Caco-2 (cell line): ENCODE measurements at regions not wholly inside any gene's neighbourhood (a gene's known extent, or its start where the extent isn't known, plus 50 kb on each side); places are given as distances from the start of the nearest gene placed in this dataset.

Experiments used
- BruUV-seq: library from RNA; stranded (reverse); fragments of 400-500 nt; replicated peaks from 2 replicates; lab custom pipeline; 2021; lab: Mats Ljungman, UMichigan
- CTCF ChIA-PET: fragments of 300-600 bp; sonication (Branson Sonifier 250); formaldehyde crosslinking; loops from one replicate; lab custom pipeline; 2022; ENCODE audit warnings: antibody characterized with exemption; lab: Charles Lee
- POLR2A ChIA-PET: fragments of 300-600 bp; sonication (Branson Sonifier 250); formaldehyde crosslinking; loops from one replicate; lab custom pipeline; 2022; ENCODE audit warnings: antibody characterized with exemption; lab: Charles Lee
- DNase-seq, 2 experiments: peaks; one replicate each; pipeline versions ENCODE4 v3.0.0 to v3.0.0-alpha.2; 2020 to 2022
- H3K27me3 ChIP-seq: replicated peaks from 2 replicates; pipeline ENCODE4 v1.6.0; 2011; ENCODE audit warnings: low read length; ENCODE audit not compliant: control insufficient read depth, insufficient read depth
- H3K36me3 ChIP-seq: 2 replicates; pipeline ENCODE4 v1.5.1; 2011; ENCODE audit warnings: low read length; ENCODE audit not compliant: control insufficient read depth, insufficient read depth
- H3K4me1 ChIP-seq: fragments of 250-450 bp; sonication (Bioruptor Pico); 2 replicates; pipeline ENCODE4 v1.5.1; 2020; ENCODE audit warnings: mild to moderate bottlenecking
- H3K4me3 ChIP-seq: 2 replicates; pipeline ENCODE4 v1.5.1; 2011; ENCODE audit warnings: low read depth, mild to moderate bottlenecking, control low read depth, low read length
- H3K9me3 ChIP-seq: fragments of 250-450 bp; sonication (Bioruptor Pico); 2 replicates; pipeline ENCODE4 v1.5.1; 2020; ENCODE audit warnings: mild to moderate bottlenecking, moderate library complexity
- H3K27ac Mint-ChIP-seq: one replicate; pipeline ENCODE4 v1.8.0; 2022; ENCODE audit warnings: mixed read lengths; ENCODE audit not compliant: unreplicated experiment
- H3K27me3 Mint-ChIP-seq: one replicate; pipeline ENCODE4 v1.8.0; 2022; ENCODE audit warnings: mixed read lengths; ENCODE audit not compliant: insufficient read depth, unreplicated experiment
- H3K36me3 Mint-ChIP-seq: one replicate; pipeline ENCODE4 v1.8.0; 2022; ENCODE audit warnings: mild to moderate bottlenecking, mixed read lengths; ENCODE audit not compliant: insufficient read depth, unreplicated experiment
- H3K4me1 Mint-ChIP-seq: one replicate; pipeline ENCODE4 v1.8.0; 2022; ENCODE audit warnings: low read depth, mixed read lengths; ENCODE audit not compliant: unreplicated experiment
- H3K4me3 Mint-ChIP-seq: one replicate; pipeline ENCODE4 v1.8.0; 2022; ENCODE audit warnings: mild to moderate bottlenecking, moderate library complexity, mixed read lengths; ENCODE audit not compliant: unreplicated experiment
- H3K9me3 Mint-ChIP-seq: one replicate; pipeline ENCODE4 v1.8.0; 2022; ENCODE audit warnings: mixed read lengths; ENCODE audit not compliant: unreplicated experiment
- intact Hi-C: fragments of 100-400 bp; cut with micrococcal nuclease; formaldehyde crosslinking; loops from one replicate; pipeline ENCODE4 v1.10.0; 2022; ENCODE audit not compliant: unreplicated experiment
- TF ChIP-seq, protein P1 (sequence below), 2 experiments: fragments of 200-600 bp in 1 of 2; IDR thresholded peaks; 1 replicate in 1 of 2; 2 replicates in 1 of 2; pipeline versions ENCODE4 v1.5.1 to v1.8.0; 2011 to 2022; ENCODE audit warnings: antibody characterized with exemption in 1 of 2, control low read depth in 1 of 2, inconsistent platforms in 1 of 2, low read depth in 1 of 2, low read length in 1 of 2, mild to moderate bottlenecking in 1 of 2, moderate library complexity in 1 of 2; ENCODE audit not compliant: insufficient read depth in 1 of 2, severe bottlenecking in 1 of 2, unreplicated experiment in 1 of 2

DNA sequence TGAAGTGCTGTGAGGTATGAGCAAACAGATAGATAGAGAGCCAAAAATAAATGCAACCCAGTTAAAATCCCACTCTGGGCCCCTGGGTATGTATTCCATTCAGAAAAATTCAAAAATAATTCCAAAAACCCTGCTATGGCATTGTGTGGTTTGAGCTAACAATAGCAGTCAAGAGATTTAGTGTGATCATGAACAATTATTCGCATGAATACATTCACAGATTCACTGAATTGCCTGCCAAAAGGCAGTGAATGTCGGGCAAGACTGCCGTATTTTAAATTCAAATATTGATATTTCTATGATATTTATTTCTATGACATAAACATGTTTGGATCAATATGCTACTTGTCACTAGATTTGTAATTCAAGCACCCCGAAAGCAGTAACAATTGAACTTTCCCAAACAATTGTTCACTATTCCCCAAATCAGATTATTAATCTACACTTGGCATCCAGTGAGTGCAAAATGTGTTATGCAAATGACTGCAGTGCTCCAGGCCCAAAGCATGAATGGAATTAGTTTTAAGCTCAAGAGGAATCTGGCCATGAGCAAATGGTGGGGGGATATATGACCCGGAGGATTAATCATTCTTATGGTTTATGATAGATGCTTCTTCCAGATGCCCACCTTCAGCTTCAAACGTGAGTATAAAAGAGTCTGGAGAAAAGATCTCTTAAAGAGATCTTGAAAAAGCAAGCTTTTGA is 417.0 kb upstream of the MEIS2 start:
- H3K9me3 Mint-ChIP-seq = no peaks in the 10 kb centered on the region
- Histone ChIP-seq H3K36me3 (no peaks in the 10 kb centered on the region), H3K4me1 (no peaks in the 10 kb centered on the region), H3K9me3 (no peaks in the 10 kb centered on the region), H3K27me3 (no peaks in the 10 kb centered on the region), H3K4me3 (no peak overlapping the region)
- peaks cover 7% of the 10 kb centered on the region for H3K27me3 Mint-ChIP-seq
- no TSS peak for BruUV-seq
- TF ChIP-seq, protein P1, sequence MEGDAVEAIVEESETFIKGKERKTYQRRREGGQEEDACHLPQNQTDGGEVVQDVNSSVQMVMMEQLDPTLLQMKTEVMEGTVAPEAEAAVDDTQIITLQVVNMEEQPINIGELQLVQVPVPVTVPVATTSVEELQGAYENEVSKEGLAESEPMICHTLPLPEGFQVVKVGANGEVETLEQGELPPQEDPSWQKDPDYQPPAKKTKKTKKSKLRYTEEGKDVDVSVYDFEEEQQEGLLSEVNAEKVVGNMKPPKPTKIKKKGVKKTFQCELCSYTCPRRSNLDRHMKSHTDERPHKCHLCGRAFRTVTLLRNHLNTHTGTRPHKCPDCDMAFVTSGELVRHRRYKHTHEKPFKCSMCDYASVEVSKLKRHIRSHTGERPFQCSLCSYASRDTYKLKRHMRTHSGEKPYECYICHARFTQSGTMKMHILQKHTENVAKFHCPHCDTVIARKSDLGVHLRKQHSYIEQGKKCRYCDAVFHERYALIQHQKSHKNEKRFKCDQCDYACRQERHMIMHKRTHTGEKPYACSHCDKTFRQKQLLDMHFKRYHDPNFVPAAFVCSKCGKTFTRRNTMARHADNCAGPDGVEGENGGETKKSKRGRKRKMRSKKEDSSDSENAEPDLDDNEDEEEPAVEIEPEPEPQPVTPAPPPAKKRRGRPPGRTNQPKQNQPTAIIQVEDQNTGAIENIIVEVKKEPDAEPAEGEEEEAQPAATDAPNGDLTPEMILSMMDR (IDR thresholded peaks at IDR 0.05; ENCODE audit: insufficient read depth in 1 of 2, low read depth in 1 of 2, low read length in 1 of 2, severe bottlenecking in 1 of 2, unreplicated experiment in 1 of 2) = no peak
- no peaks in the 10 kb centered on the region for H3K36me3 Mint-ChIP-seq
- ChIA-PET CTCF (no interaction called here), POLR2A (no interaction called here)
- DNase-seq = no peak
- H3K4me1 Mint-ChIP-seq = no peaks in the 10 kb centered on the region
- no peak overlapping the region for H3K4me3 Mint-ChIP-seq
- intact Hi-C loops = no loop called here
- H3K27ac Mint-ChIP-seq = no peak overlapping the region

DNA sequence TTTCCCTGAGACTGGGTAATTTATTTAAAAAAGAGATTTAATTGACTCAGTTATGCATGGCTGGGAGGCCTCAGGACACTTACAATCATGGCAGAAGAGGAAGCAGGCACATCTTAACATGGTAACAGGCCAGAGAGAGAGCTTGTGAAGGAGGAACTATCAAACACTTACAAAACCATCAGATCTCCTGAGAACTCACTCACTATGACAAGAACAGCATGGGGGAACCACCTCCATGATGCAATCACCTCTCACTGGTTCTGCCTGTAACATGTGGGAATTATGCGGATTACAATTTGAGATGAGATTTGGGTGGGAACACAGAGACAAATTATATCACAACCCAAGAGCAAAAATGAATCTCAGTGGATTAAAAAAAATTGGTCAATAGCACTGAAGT is 416.0 kb upstream of the TMCO5A start:
- H3K9me3 ChIP-seq = no peaks in the 10 kb centered on the region
- POLR2A ChIA-PET = no interaction called here
- Mint-ChIP-seq H3K4me1 (no peaks in the 10 kb centered on the region), H3K9me3 (no peaks in the 10 kb centered on the region), H3K27ac (no peak overlapping the region), H3K27me3 (peaks cover 7% of the 10 kb centered on the region), H3K36me3 (no peaks in the 10 kb centered on the region), H3K4me3 (no peak overlapping the region)
- no peak for DNase-seq
- TF ChIP-seq, protein P1 (IDR thresholded peaks at IDR 0.05; ENCODE audit: insufficient read depth in 1 of 2, low read depth in 1 of 2, low read length in 1 of 2, severe bottlenecking in 1 of 2, unreplicated experiment in 1 of 2) = no peak
- intact Hi-C loops = no loop called here
- H3K4me3 ChIP-seq = no peak overlapping the region
- no peaks in the 10 kb centered on the region for H3K4me1 ChIP-seq
- BruUV-seq = no TSS peak
- no peaks in the 10 kb centered on the region for H3K27me3 ChIP-seq
- no peaks in the 10 kb centered on the region for H3K36me3 ChIP-seq
- CTCF ChIA-PET = no interaction called here

DNA sequence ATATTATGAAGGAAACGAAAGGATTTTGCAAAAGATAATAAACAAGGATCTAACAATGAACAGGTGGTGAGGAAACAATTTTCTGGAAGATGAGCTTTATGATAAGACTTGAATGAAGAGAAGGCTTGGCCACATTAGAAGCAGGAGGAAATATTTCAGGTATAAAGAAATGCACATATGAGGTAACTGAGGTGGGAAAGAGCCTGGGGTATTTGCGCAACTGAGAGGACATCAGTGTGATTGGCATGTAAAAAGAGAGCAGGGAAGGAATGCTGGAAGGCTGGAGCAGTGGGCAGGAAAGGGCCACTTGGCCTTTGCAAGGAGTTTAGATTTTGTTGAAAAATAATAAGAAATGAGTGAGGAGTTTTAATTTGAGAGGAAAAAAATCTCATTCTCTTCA is 414.4 kb upstream of the TMCO5A start:
- POLR2A ChIA-PET = no interaction called here
- Mint-ChIP-seq H3K4me3 (no peak overlapping the region), H3K27ac (no peak overlapping the region), H3K27me3 (peaks cover 11% of the 10 kb centered on the region), H3K36me3 (no peaks in the 10 kb centered on the region), H3K4me1 (no peaks in the 10 kb centered on the region), H3K9me3 (no peaks in the 10 kb centered on the region)
- intact Hi-C loops = no loop called here
- Histone ChIP-seq H3K4me3 (no peak overlapping the region), H3K9me3 (no peaks in the 10 kb centered on the region), H3K36me3 (no peaks in the 10 kb centered on the region), H3K4me1 (no peaks in the 10 kb centered on the region), H3K27me3 (no peaks in the 10 kb centered on the region)
- TF ChIP-seq, protein P1 (IDR thresholded peaks at IDR 0.05; ENCODE audit: insufficient read depth in 1 of 2, low read depth in 1 of 2, low read length in 1 of 2, severe bottlenecking in 1 of 2, unreplicated experiment in 1 of 2) = no peak
- no peak for DNase-seq
- CTCF ChIA-PET = no interaction called here
- BruUV-seq = no TSS peak
